Keratinocyte (primary cell): ENCODE measurements at regions not wholly inside any gene's neighbourhood (a gene's known extent, or its start where the extent isn't known, plus 50 kb on each side); places are given as distances from the start of the nearest gene placed in this dataset.

ENCODE experiments used
- DNase-seq: peaks from one replicate; pipeline ENCODE4 v3.0.0-alpha.2; 2011; ENCODE audit warnings: low read depth, missing footprints, low spot score
- FAIRE-seq: peaks from 2 replicates; lab custom pipeline; 2011; peaks lifted over from hg19 to GRCh38; lab: Jason Lieb, UNC
- H2AFZ ChIP-seq: 2 replicates; pipeline ENCODE4 v1.6.0; 2012; ENCODE audit warnings: low read length, control low read depth, inconsistent platforms; ENCODE audit not compliant: control insufficient read depth
- H3K27ac ChIP-seq: 2 replicates; pipeline ENCODE4 v1.5.1; 2011; ENCODE audit warnings: low read length; ENCODE audit not compliant: control insufficient read depth, insufficient read depth
- H3K27me3 ChIP-seq: 3 replicates; pipeline ENCODE4 v1.6.0; 2011; ENCODE audit warnings: low read length; ENCODE audit not compliant: control insufficient read depth, insufficient read depth; ENCODE audit errors: extremely low read depth
- H3K36me3 ChIP-seq, 2 experiments: 2 replicates in 1 of 2; 3 replicates in 1 of 2; pipeline ENCODE4 v1.5.1; 2011; ENCODE audit warnings: low read length in 2 of 2, mild to moderate bottlenecking in 1 of 2; ENCODE audit not compliant: control insufficient read depth in 2 of 2, insufficient read depth in 2 of 2; ENCODE audit errors: extremely low read depth in 1 of 2
- H3K4me1 ChIP-seq: 3 replicates; pipeline ENCODE4 v1.5.1; 2011; ENCODE audit warnings: low read length; ENCODE audit not compliant: control insufficient read depth, insufficient read depth; ENCODE audit errors: extremely low read depth
- H3K4me2 ChIP-seq: 3 replicates; pipeline ENCODE4 v1.6.0; 2011; ENCODE audit warnings: low read depth, low read length; ENCODE audit not compliant: control insufficient read depth, insufficient read depth; ENCODE audit errors: extremely low read depth
- H3K4me3 ChIP-seq, 3 experiments: fragments of 200-600 bp in 1 of 3; sonication (generic) in 1 of 3; 2 replicates in 2 of 3; 3 replicates in 1 of 3; pipeline ENCODE4 v1.5.1; 2011 to 2016; ENCODE audit warnings: low read length in 3 of 3, mild to moderate bottlenecking in 3 of 3, control low read depth in 2 of 3, inconsistent platforms in 1 of 3, low read depth in 1 of 3, mixed read lengths in 1 of 3, mixed run types in 1 of 3, moderate library complexity in 1 of 3; ENCODE audit not compliant: control insufficient read depth in 2 of 3, insufficient read depth in 2 of 3; ENCODE audit errors: extremely low read depth in 1 of 3
- H3K79me2 ChIP-seq: 2 replicates; pipeline ENCODE4 v1.6.0; 2012; ENCODE audit warnings: low read length; ENCODE audit not compliant: control insufficient read depth, insufficient read depth
- H3K9ac ChIP-seq: 3 replicates; pipeline ENCODE4 v1.6.0; 2011; ENCODE audit warnings: low read length; ENCODE audit not compliant: control insufficient read depth, insufficient read depth; ENCODE audit errors: extremely low read depth
- H3K9me1 ChIP-seq: 3 replicates; pipeline ENCODE4 v1.6.0; 2011; ENCODE audit warnings: low read length; ENCODE audit not compliant: control insufficient read depth, insufficient read depth; ENCODE audit errors: extremely low read depth
- H3K9me3 ChIP-seq: 2 replicates; pipeline ENCODE4 v1.5.1; 2012; ENCODE audit warnings: low read depth, low read length; ENCODE audit not compliant: control insufficient read depth
- H4K20me1 ChIP-seq: 3 replicates; pipeline ENCODE4 v1.6.0; 2011; ENCODE audit warnings: low read length; ENCODE audit not compliant: control insufficient read depth, insufficient read depth; ENCODE audit errors: extremely low read depth
- CTCF ChIP-seq, 3 experiments: IDR thresholded peaks in 1 of 3; conservative IDR thresholded peaks in 1 of 3; optimal IDR thresholded peaks in 1 of 3; 2 replicates in 2 of 3; 3 replicates in 1 of 3; pipeline versions ENCODE3 to v1.5.1; 2011; ENCODE audit warnings: low read length in 3 of 3, mild to moderate bottlenecking in 3 of 3, moderate library complexity in 2 of 3, control low read depth in 1 of 3, inconsistent platforms in 1 of 3; ENCODE audit not compliant: insufficient read depth in 2 of 3; ENCODE audit errors: extremely low read depth in 1 of 3
- EZH2 ChIP-seq: IDR thresholded peaks from one replicate; pipeline ENCODE4 v1.6.1; 2012; ENCODE audit warnings: inconsistent platforms, mild to moderate bottlenecking, low read length, moderate library complexity
- dilution Hi-C: fragments of 300-500 bp; cut with MboI; formaldehyde crosslinking; loops from one replicate; pipeline ENCODE4 v1.7.0; 2020; ENCODE audit warnings: low sequenced_read_pairs; ENCODE audit not compliant: extremely low pct_ligation_motif_present

- TF ChIP-seq EZH2: no peak
- no peak for TF ChIP-seq CTCF (optimal IDR thresholded peaks at IDR 0.05 in 1 of 3, IDR thresholded peaks at IDR 0.05 in 1 of 3, conservative IDR thresholded peaks at IDR 0.05 in 1 of 3; ENCODE audit: extremely low read depth in 1 of 3, insufficient read depth in 2 of 3, low read length in 3 of 3)
- no peaks in the 10 kb centered on the region for H3K79me2 ChIP-seq
- no peaks in the 10 kb centered on the region for H3K4me1 ChIP-seq
- H3K27ac ChIP-seq: no peak overlapping the region
- H3K27me3 ChIP-seq: no peaks in the 10 kb centered on the region
- no peak overlapping the region for H2AFZ ChIP-seq
- FAIRE-seq (no peak), DNase-seq (no peak)
- no peaks in the 10 kb centered on the region for H3K36me3 ChIP-seq
- no peaks in the 10 kb centered on the region for H4K20me1 ChIP-seq
- H3K4me3 ChIP-seq: no peak overlapping the region
- no peaks in the 10 kb centered on the region for H3K9me1 ChIP-seq
- no peak overlapping the region for H3K4me2 ChIP-seq
- H3K9me3 ChIP-seq: no peaks in the 10 kb centered on the region
- H3K9ac ChIP-seq: no peak overlapping the region
- dilution Hi-C loops: no loop called here
These were observed 194.7 kb downstream of the BRD1 start for GRCh38 chr22:49633010-49633324.

DNA sequence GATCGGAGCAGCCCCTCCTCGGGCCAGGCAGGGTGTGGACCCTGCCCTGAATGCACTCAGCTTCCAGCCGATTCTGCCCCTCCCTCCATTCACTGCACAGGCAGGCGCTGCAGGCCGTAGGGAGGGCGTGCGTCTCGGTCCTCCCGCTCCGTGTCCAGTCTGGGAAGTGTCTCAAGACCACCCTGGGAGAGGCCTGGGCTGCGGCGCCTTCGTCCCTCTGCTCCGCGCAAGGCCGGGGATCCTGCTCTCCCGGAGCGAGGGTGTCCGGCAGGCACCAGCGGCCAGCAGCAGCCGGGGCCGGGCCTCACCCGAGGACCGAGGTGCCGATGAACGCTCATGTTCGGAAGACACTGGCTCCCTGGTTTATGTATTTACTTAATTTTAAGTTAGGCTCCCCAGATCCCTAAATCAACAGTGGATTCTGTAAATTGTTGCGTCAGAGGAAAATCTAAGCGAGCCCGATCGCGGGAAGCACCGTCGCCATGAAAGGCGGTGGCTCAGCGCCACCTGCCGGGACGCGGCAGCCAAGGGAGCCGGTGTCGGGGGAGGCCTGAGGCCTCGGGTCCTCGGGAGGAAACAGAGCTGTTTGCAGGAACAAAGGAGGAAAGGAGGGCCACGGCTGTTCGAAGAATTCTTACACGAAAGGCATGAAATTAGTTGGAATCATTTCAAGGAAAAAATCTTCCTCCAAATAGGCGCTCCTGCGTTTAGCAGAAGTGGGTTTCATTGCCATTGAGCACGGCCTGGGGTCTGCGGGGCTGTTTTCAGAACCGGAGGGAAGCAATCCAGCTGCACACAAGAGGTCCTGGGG, 195.3 kb downstream of the BRD1 start:
- Histone ChIP-seq H3K4me1 (no peaks in the 10 kb centered on the region), H3K9me3 (no peaks in the 10 kb centered on the region), H3K36me3 (no peaks in the 10 kb centered on the region), H3K27me3 (no peaks in the 10 kb centered on the region), H2AFZ (peak overlapping the region; percentile 23), H3K9me1 (no peaks in the 10 kb centered on the region), H3K27ac (no peak overlapping the region), H3K4me2 (peak overlapping the region; percentile 38), H3K4me3 (peak overlapping the region; percentile 10 to 41 (median 23)), H4K20me1 (no peaks in the 10 kb centered on the region), H3K9ac (no peak overlapping the region), H3K79me2 (no peaks in the 10 kb centered on the region)
- no peak for DNase-seq
- no peak for FAIRE-seq
- dilution Hi-C loops: no loop called here
- TF ChIP-seq CTCF (optimal IDR thresholded peaks at IDR 0.05 in 1 of 3, IDR thresholded peaks at IDR 0.05 in 1 of 3, conservative IDR thresholded peaks at IDR 0.05 in 1 of 3; ENCODE audit: extremely low read depth in 1 of 3, insufficient read depth in 2 of 3, low read length in 3 of 3) (peak; percentile 53 to 83 (median 69)), EZH2 (no peak)
